Prostate gland (tissue), 2 donors: ENCODE measurements at regions not wholly inside any gene's neighbourhood (a gene's known extent, or its start where the extent isn't known, plus 50 kb on each side); places are given as distances from the start of the nearest gene placed in this dataset.
"Not testable (repeated sequence)": the region's sequence is repeated elsewhere in the genome, so short reads cannot be mapped to it uniquely, and the experiment has no call there.

ENCODE experiments used
- DNase-seq: peaks from one replicate; pipeline ENCODE4 v3.0.0-alpha.2; 2019; ENCODE audit warnings: low spot score
- H3K27ac ChIP-seq, 2 donors: fragments of 200-600 bp; sonication (generic); 2 replicates each; pipeline ENCODE4 v1.5.1; 2017 to 2019
- H3K27me3 ChIP-seq: fragments of 200-600 bp; sonication (generic); replicated peaks from 2 replicates; pipeline ENCODE4 v1.5.1; 2019; ENCODE audit not compliant: insufficient read depth
- H3K36me3 ChIP-seq, 2 donors: fragments of 200-600 bp; sonication (generic); 1 replicate in 1 of 2; 2 replicates in 1 of 2; pipeline versions ENCODE4 v1.5.1 to v1.8.1; 2017 to 2019
- H3K4me1 ChIP-seq: fragments of 200-600 bp; sonication (generic); replicated peaks from 2 replicates; pipeline ENCODE4 v1.5.1; 2019
- H3K4me3 ChIP-seq, 2 donors: fragments of 200-600 bp; sonication (generic); 2 replicates each; pipeline ENCODE4 v1.5.1; 2017 to 2019
- H3K9me3 ChIP-seq: fragments of 200-600 bp; sonication (generic); 2 replicates; pipeline ENCODE4 v1.5.1; 2017
- CTCF ChIP-seq, 4 experiments: fragments of 200-600 bp in 2 of 4; fragments of 450-650 bp in 2 of 4; sonication (generic) in 2 of 4; IDR thresholded peaks; 1 replicate in 3 of 4; 2 replicates in 1 of 4; pipeline ENCODE4 v1.5.1; 2016 to 2019; ENCODE audit warnings: antibody characterized with exemption in 4 of 4, mild to moderate bottlenecking in 2 of 4, moderate library complexity in 2 of 4
- POLR2A ChIP-seq: fragments of 450-650 bp; IDR thresholded peaks from one replicate; pipeline ENCODE4 v1.6.1; 2016; ENCODE audit warnings: antibody characterized with exemption, mild to moderate bottlenecking
- POLR2AphosphoS5 ChIP-seq: sonication (generic); formaldehyde crosslinking; IDR thresholded peaks from one replicate; pipeline ENCODE4 v1.6.1; 2017; ENCODE audit warnings: antibody characterized with exemption
- WGBS: methylation state at CpG from one replicate; pipeline ENCODE4 v1.1.5; 2018; 5-methylcytosine and 5-hydroxymethylcytosine counted together
- intact Hi-C: fragments of 100-400 bp; cut with DNase I; formaldehyde crosslinking; loops from one replicate; pipeline ENCODE4 v1.14.2; 2022

- H3K27me3 ChIP-seq, result no peaks in the 10 kb centered on the region
- 75% methylated on average over 5 of the region's 5 CpGs for WGBS
- TF ChIP-seq POLR2AphosphoS5 (no peak), CTCF (IDR thresholded peaks at IDR 0.05) (no peak), POLR2A (no peak)
- no peaks in the 10 kb centered on the region for H3K4me1 ChIP-seq
- no peaks in the 10 kb centered on the region for H3K9me3 ChIP-seq
- intact Hi-C loops, result no loop called here
- no peaks in the 10 kb centered on the region for H3K36me3 ChIP-seq
- H3K27ac ChIP-seq, result no peak overlapping the region
- no peak overlapping the region for H3K4me3 ChIP-seq
- no peak for DNase-seq
These were observed 147.3 kb upstream of the FOXQ1 start for GRCh38 chr6:1164600-1164999.

- H3K9me3 ChIP-seq, result no peaks in the 10 kb centered on the region
- no peak overlapping the region for H3K27ac ChIP-seq
- H3K27me3 ChIP-seq, result no peaks in the 10 kb centered on the region
- no peak for TF ChIP-seq CTCF (IDR thresholded peaks at IDR 0.05)
- TF ChIP-seq POLR2A, result no peak
- TF ChIP-seq POLR2AphosphoS5, result no peak
- H3K36me3 ChIP-seq, result no peaks in the 10 kb centered on the region
- intact Hi-C loops, result no loop called here
- no peaks in the 10 kb centered on the region for H3K4me1 ChIP-seq
- DNase-seq, result no peak
- WGBS, result 82% methylated on average over 5 of the region's 5 CpGs
- H3K4me3 ChIP-seq, result no peak overlapping the region
These were observed 148.4 kb upstream of the FOXQ1 start for GRCh38 chr6:1163501-1163900.

- no peak for TF ChIP-seq CTCF (IDR thresholded peaks at IDR 0.05)
- no peak for TF ChIP-seq POLR2A
- TF ChIP-seq POLR2AphosphoS5, result no peak
- H3K9me3 ChIP-seq, result no peaks in the 10 kb centered on the region
- DNase-seq, result no peak
- H3K36me3 ChIP-seq, result no peaks in the 10 kb centered on the region
- H3K27ac ChIP-seq, result no peak overlapping the region
- no peak overlapping the region for H3K4me3 ChIP-seq
- no peaks in the 10 kb centered on the region for H3K27me3 ChIP-seq
- intact Hi-C loops, result no loop called here
- H3K4me1 ChIP-seq, result no peaks in the 10 kb centered on the region
- 74% methylated on average over 8 of the region's 8 CpGs for WGBS
These were observed 149.3 kb upstream of the FOXQ1 start for GRCh38 chr6:1162367-1163275.

GRCh38 chr6:1156411-1156810 lies 155.5 kb upstream of the FOXQ1 start:
- H3K36me3 ChIP-seq, H3K4me3 ChIP-seq, H3K4me1 ChIP-seq, H3K9me3 ChIP-seq, H3K27me3 ChIP-seq, intact Hi-C loops, DNase-seq, H3K27ac ChIP-seq: not testable (repeated sequence)
- 86% methylated on average over 3 of the region's 3 CpGs for WGBS

GRCh38 chr6:1153696-1154245 lies 158.1 kb upstream of the FOXQ1 start:
- H3K27ac ChIP-seq, result no peak overlapping the region
- H3K36me3 ChIP-seq, result no peaks in the 10 kb centered on the region
- no peak for DNase-seq
- no peaks in the 10 kb centered on the region for H3K9me3 ChIP-seq
- H3K4me3 ChIP-seq, result no peak overlapping the region
- intact Hi-C loops, result no loop called here
- H3K4me1 ChIP-seq, result no peaks in the 10 kb centered on the region
- TF ChIP-seq POLR2AphosphoS5, result no peak
- no peak for TF ChIP-seq CTCF (IDR thresholded peaks at IDR 0.05)
- TF ChIP-seq POLR2A, result no peak
- H3K27me3 ChIP-seq, result no peaks in the 10 kb centered on the region
